ENCODE measurements at regions not wholly inside any gene's neighbourhood (a gene's known extent, or its start where the extent isn't known, plus 50 kb on each side); places are given as distances from the start of the nearest gene placed in this dataset.

DNA sequence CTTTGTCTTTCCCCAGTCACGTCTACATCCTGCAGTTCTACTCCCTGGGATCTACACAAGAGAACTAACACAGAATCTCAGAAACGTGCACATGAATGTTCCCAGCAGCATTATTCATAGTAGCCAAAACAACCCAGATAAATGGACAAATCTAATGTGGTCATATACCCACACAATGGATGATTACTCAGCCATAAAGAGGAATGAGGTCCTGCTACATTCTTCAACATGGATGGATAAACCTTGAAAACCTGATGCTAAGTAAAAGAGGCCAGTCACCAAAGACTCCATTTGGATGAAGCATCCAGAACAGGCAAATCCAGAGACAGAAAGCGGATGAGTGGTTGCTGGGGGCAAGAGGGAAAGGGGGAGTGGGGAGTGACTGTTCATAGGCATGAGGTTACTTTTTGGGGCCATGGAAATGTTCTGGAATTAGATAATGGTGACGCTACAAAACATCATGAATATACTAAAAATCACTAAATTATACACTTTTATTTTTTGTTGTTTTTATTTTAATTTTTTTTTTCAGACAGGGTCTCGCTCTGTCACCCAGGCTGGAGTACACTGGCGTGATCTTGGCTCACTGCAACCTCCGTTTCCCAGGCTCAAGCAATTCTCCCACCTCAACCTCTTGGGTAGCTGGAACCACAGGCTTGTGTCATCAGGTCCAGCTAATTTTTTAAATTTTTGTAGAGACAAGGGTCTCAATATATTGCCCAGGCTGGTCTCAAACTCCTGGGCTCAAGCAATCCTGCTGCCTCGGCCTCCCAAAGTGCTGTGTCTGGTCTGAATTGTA lies 50.8 kb upstream of the DSN1 start:
- TF ChIP-seq TEAD4 (IDR thresholded peaks at IDR 0.05) (peak; percentile 99), TCF12 (IDR thresholded peaks at IDR 0.05; ENCODE audit: low read depth) (peak; percentile 92), FOXM1 (IDR thresholded peaks at IDR 0.05; ENCODE audit: borderline replicate concordance, low read depth) (peak; percentile 91), YY1 (IDR thresholded peaks at IDR 0.05; ENCODE audit: low read depth) (peak; percentile 81), NFIC (IDR thresholded peaks at IDR 0.05) (peak; percentile 88), CREB1 (IDR thresholded peaks at IDR 0.05; ENCODE audit: low read depth) (no peak), CEBPB (IDR thresholded peaks at IDR 0.05) (peak; percentile 70), EP300 (IDR thresholded peaks at IDR 0.05; ENCODE audit: borderline replicate concordance) (peak; percentile 97), RAD21 (IDR thresholded peaks at IDR 0.05; ENCODE audit: low read depth) (peak; percentile 42), ZBTB7A (IDR thresholded peaks at IDR 0.05; ENCODE audit: low read depth) (no peak), EGR1 (IDR thresholded peaks at IDR 0.05) (no peak), TAF1 (IDR thresholded peaks at IDR 0.05; ENCODE audit: low read depth) (no peak)
- TF ChIP-seq, protein P1, sequence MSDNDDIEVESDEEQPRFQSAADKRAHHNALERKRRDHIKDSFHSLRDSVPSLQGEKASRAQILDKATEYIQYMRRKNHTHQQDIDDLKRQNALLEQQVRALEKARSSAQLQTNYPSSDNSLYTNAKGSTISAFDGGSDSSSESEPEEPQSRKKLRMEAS (IDR thresholded peaks at IDR 0.05), result peak; percentile 73
- TF ChIP-seq, protein P2, sequence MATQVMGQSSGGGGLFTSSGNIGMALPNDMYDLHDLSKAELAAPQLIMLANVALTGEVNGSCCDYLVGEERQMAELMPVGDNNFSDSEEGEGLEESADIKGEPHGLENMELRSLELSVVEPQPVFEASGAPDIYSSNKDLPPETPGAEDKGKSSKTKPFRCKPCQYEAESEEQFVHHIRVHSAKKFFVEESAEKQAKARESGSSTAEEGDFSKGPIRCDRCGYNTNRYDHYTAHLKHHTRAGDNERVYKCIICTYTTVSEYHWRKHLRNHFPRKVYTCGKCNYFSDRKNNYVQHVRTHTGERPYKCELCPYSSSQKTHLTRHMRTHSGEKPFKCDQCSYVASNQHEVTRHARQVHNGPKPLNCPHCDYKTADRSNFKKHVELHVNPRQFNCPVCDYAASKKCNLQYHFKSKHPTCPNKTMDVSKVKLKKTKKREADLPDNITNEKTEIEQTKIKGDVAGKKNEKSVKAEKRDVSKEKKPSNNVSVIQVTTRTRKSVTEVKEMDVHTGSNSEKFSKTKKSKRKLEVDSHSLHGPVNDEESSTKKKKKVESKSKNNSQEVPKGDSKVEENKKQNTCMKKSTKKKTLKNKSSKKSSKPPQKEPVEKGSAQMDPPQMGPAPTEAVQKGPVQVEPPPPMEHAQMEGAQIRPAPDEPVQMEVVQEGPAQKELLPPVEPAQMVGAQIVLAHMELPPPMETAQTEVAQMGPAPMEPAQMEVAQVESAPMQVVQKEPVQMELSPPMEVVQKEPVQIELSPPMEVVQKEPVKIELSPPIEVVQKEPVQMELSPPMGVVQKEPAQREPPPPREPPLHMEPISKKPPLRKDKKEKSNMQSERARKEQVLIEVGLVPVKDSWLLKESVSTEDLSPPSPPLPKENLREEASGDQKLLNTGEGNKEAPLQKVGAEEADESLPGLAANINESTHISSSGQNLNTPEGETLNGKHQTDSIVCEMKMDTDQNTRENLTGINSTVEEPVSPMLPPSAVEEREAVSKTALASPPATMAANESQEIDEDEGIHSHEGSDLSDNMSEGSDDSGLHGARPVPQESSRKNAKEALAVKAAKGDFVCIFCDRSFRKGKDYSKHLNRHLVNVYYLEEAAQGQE (IDR thresholded peaks at IDR 0.05; ENCODE audit: low read depth), result no peak
- TF ChIP-seq, protein P3, sequence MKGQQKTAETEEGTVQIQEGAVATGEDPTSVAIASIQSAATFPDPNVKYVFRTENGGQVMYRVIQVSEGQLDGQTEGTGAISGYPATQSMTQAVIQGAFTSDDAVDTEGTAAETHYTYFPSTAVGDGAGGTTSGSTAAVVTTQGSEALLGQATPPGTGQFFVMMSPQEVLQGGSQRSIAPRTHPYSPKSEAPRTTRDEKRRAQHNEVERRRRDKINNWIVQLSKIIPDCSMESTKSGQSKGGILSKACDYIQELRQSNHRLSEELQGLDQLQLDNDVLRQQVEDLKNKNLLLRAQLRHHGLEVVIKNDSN (IDR thresholded peaks at IDR 0.05), result peak; percentile 51; the same call in 1 of the 2 replicates

DNA sequence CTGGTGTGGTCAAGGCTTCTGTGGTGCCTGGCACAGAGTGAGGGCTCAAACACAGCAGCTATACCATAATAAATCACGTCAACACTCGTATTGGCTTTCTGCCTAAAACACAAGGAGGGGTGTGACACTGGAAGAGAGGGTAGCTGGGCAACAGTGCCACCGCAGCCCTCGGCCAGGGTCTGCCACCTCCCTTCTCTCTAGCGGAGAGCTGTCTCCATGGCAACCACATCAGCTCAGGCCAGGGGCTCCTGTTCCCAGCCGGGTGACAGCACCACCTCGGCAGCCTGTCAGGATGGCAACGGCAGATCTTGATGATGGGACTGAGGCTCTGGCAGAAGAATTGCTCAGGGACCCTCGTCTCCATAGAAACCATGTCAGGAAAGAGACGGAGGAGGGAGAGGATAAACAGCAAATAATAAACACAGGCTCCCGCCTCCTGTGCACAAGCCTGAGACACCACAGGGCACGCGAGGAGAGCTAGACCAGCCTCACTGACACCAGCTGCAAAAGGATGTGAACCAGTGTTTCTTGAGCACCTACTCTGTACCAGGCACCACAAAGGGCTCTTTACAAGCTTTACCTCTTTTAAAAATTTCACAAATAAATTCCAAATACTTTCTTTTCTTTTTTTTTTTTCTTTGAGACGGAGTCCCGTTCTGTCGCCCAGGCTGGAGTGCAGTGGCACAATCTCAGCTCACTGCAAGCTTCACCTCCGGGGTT lies 50.4 kb upstream of the TLDC2 start:
- TF ChIP-seq TEAD4 (IDR thresholded peaks at IDR 0.05) (peak; percentile 33; the same call in 1 of the 2 replicates), EP300 (IDR thresholded peaks at IDR 0.05; ENCODE audit: borderline replicate concordance) (peak; percentile 49; the same call in 1 of the 2 replicates), ZBTB7A (IDR thresholded peaks at IDR 0.05; ENCODE audit: low read depth) (peak; percentile 53; the same call in 1 of the 2 replicates), NFIC (IDR thresholded peaks at IDR 0.05) (peak; percentile 91), TCF12 (IDR thresholded peaks at IDR 0.05; ENCODE audit: low read depth) (peak; percentile 70; the same call in 1 of the 2 replicates), TAF1 (IDR thresholded peaks at IDR 0.05; ENCODE audit: low read depth) (no peak), EGR1 (IDR thresholded peaks at IDR 0.05) (no peak), RAD21 (IDR thresholded peaks at IDR 0.05; ENCODE audit: low read depth) (peak; percentile 13; the same call in 1 of the 2 replicates)
- TF ChIP-seq, protein P1 (IDR thresholded peaks at IDR 0.05), result peak; percentile 58; the same call in 1 of the 2 replicates
